ENCODE measurements at regions not wholly inside any gene's neighbourhood (a gene's known extent, or its start where the extent isn't known, plus 50 kb on each side); places are given as distances from the start of the nearest gene placed in this dataset.

GRCh38 chr22:48949375-48950149 is 878.1 kb downstream of the BRD1 start:
- no peak for DNase-seq (ENCODE audit: low spot score)
- TF ChIP-seq CTCF (IDR thresholded peaks at IDR 0.05; ENCODE audit: extremely low read depth, missing control alignments), result no peak

DNA sequence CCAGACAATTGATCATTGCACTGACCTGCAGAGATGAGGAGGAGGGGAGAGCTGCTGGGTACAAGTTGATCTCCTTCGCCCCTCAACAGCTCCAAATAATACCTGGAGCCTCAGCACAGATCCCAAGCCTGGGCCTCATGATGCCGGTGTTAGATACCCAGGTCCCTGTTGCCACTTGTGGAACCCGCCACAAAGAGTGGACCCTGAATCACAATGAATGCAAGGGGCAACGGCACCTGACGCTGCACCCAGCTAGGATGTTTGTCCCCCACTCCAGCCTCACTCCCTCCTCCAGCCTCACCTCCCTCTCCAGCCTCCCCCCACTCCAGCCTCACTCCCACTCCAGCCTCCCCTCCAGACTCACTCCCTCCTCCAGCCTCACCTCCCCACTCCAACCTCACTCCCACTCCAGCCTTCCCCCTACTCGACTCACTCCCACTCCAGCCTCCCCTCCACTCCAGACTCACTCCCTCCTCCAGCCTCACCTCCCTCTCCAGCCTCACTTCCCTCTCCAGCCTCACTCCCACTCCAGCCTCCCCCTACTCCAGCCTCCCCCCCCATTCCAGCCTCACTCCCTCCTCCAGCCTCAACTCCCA is 879.0 kb downstream of the BRD1 start:
- DNase-seq (ENCODE audit: low spot score), result no peak
- TF ChIP-seq CTCF (IDR thresholded peaks at IDR 0.05; ENCODE audit: extremely low read depth, missing control alignments), result no peak

- TF ChIP-seq CTCF (IDR thresholded peaks at IDR 0.05; ENCODE audit: extremely low read depth, missing control alignments), result no peak
- no peak for DNase-seq (ENCODE audit: low spot score)
These were observed 880.0 kb downstream of the BRD1 start for GRCh38 chr22:48947636-48948035.

GRCh38 chr22:48945621-48946458 is 881.8 kb downstream of the BRD1 start:
- no peak for TF ChIP-seq CTCF (IDR thresholded peaks at IDR 0.05; ENCODE audit: extremely low read depth, missing control alignments)
- DNase-seq (ENCODE audit: low spot score), result no peak

DNA sequence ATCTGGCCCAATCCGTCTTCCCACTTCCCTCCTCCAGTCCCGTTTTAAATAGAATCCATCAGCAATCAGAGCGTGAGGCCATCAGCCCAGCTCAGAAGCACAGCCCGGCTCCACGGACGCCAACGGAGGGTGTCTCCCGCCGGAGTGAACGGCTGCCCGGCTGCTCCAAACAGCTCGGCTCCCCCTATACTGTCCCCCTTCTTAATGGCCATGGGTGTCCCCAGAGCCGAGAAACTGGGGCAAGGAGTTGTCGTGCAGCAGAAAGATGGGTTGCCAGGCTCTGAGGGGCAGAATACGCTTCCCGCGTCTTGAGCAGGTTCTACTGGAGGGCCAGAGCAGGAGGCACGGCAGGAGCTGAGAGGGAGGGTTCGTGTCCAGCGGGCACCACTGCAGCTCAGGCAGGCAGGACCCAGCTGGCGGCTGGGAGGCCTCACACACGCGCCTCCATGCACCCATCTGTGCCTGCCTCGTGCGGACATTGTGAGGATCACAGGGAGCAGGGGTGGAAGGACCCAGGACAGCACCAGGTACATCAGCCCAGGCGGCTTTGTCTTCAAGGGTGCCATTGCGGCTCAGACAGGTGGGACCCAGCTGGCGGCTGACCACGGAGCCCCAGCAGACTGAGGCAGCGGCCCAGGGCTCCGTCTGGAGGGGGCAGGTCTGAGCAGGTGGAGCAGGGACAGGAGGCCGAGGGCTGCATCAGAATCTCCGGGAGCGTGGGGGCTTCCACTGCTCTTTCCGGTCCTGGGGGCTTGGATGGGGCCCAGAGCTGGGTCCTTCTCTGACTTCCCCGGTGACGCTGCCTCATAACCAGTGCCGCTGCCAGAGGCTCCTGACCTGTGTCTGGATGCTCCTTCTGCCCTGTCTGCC is 882.7 kb downstream of the BRD1 start:
- no peak for TF ChIP-seq CTCF (IDR thresholded peaks at IDR 0.05; ENCODE audit: extremely low read depth, missing control alignments)
- no peak for DNase-seq (ENCODE audit: low spot score)

DNA sequence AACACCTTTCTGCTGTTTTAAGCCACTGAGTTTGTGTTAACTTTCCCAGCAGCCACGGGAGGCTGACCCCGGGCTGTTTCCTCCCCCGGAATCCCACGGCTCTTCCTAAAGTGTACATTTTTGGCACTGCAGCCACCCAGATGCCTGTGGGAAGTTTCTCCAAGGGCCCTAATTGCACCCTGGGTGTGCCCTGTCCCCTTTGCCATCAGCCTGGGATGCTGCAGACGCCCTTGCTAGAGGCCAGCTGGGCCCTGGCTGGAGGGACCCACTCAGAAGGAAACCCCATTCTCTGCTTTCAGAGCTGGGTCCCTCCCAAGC is 883.3 kb downstream of the BRD1 start:
- TF ChIP-seq CTCF (IDR thresholded peaks at IDR 0.05; ENCODE audit: extremely low read depth, missing control alignments), result no peak
- no peak for DNase-seq (ENCODE audit: low spot score)

Data from GM20000 (cell line).